Activated naive CD4-positive, alpha-beta T cell treated with anti-CD3 and anti-CD28 coated beads, Interleukin-2, amount 50 U/mL, for 24 hours (primary cell): ENCODE measurements at regions not wholly inside any gene's neighbourhood (a gene's known extent, or its start where the extent isn't known, plus 50 kb on each side); places are given as distances from the start of the nearest gene placed in this dataset.

Source experiments
- H3K27ac Mint-ChIP-seq: one replicate; pipeline ENCODE4 v1.8.0; 2021; ENCODE audit warnings: mild to moderate bottlenecking, mixed read lengths
- H3K27me3 Mint-ChIP-seq: one replicate; pipeline ENCODE4 v1.8.0; 2021; ENCODE audit warnings: mixed read lengths
- H3K36me3 Mint-ChIP-seq: one replicate; pipeline ENCODE4 v1.8.0; 2021; ENCODE audit warnings: mixed read lengths
- H3K4me1 Mint-ChIP-seq: one replicate; pipeline ENCODE4 v1.8.0; 2021; ENCODE audit warnings: mixed read lengths
- H3K4me3 Mint-ChIP-seq: one replicate; pipeline ENCODE4 v1.8.0; 2021; ENCODE audit warnings: mild to moderate bottlenecking, mixed read lengths
- H3K9me3 Mint-ChIP-seq: one replicate; pipeline ENCODE4 v1.8.0; 2021; ENCODE audit warnings: mixed read lengths

- H3K4me1 Mint-ChIP-seq = peaks cover 27% of the 10 kb centered on the region
- H3K4me3 Mint-ChIP-seq = no peak overlapping the region
- no peaks in the 10 kb centered on the region for H3K36me3 Mint-ChIP-seq
- H3K27ac Mint-ChIP-seq = no peak overlapping the region
- H3K9me3 Mint-ChIP-seq = no peaks in the 10 kb centered on the region
- no peaks in the 10 kb centered on the region for H3K27me3 Mint-ChIP-seq
These were observed 51.3 kb downstream of the OR10H4 start for GRCh38 chr19:16000024-16000663.

DNA sequence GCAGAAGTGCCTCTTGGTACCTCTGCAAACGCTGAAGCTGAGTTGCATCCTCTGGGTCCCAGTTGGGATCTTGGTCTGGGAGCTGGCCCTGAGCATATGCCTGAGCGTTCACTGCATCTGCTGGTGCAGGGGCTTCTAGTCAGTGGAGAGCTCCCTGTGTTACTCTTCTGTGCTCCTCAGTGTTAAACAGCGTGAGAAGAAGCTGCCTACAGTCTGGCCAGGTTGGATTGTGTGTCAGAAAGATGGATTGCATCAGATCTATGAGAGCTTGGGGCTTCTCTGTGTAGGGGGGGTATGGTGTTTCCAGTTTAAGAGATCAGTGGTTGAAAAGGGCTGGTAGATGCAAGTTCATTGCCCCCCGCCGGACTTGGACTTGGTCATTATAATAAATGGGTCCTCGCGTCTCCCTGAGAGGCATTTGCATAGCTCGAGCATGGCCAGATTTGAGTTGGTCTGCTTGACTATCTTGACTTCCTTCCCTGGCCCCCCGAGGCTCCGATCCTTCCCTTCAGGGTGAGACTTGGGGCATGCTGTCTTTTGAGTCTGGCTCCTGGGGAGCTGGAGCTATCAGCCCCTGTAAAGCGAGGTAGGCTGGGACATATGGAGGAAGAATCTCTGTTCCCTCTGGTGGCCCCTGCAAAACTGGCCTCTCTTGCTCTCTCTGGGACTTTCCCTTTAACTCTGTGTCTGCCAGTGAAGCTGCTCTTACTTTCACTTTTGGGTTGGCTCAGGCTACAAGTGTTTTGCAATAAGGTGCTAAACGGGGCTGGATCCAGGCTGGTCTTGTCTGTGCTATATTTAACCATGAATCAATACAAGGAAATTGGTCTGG, 52.9 kb downstream of the OR10H4 start:
- Mint-ChIP-seq H3K27ac (peak overlapping the region; percentile 87), H3K4me1 (peaks cover 27% of the 10 kb centered on the region), H3K27me3 (no peaks in the 10 kb centered on the region), H3K9me3 (no peaks in the 10 kb centered on the region), H3K36me3 (no peaks in the 10 kb centered on the region), H3K4me3 (peak overlapping the region; percentile 85)

DNA sequence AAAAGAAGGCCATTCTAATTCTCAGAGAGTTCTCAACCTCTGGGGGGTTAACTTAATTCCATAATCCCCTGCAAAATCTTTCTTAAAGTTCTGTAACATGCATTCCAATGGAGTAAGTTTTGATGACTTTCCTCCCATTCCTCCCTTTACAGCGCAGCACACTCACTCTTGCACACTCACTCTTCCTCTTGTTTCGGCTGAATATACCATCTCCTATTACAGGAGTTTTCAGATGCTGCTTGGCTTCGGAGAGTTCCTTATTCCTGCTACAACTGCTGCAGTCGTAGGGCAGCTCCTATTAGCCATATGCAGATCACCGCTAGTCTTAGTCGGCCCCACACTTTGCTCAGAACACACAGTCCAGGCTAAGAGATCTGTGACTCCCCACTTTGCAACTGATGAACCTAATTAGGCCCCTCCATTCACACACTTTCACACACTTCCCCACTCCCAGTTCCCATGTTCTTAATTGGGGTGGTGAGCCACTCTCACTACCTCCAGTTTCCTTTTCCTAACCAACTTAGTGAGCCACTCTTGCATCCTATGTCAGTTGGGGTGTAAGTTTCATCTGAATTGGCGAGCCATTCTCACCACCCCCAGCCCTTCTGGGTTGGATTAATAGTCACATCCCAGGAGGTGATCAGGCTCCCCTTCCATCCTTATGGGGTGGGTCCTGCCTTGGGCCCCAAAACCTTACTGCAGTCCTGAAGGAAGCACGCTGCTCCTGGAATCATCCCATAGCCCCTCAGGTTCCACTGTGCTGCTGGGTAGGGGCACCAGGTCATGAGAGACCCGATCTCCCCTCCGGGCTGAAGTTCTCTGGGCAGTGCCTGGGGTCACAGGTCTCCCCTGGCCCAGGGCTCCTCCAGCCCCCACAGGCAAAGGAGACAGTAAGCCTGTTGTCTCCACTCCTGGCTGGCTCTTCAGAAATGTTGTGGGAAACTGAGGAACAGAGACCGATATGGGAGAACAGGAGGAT, 53.9 kb downstream of the OR10H4 start:
- Mint-ChIP-seq H3K9me3 (no peaks in the 10 kb centered on the region), H3K27me3 (no peaks in the 10 kb centered on the region), H3K4me1 (peaks cover 27% of the 10 kb centered on the region), H3K36me3 (no peaks in the 10 kb centered on the region), H3K27ac (peak overlapping the region; percentile 87), H3K4me3 (peak overlapping the region; percentile 85)

DNA sequence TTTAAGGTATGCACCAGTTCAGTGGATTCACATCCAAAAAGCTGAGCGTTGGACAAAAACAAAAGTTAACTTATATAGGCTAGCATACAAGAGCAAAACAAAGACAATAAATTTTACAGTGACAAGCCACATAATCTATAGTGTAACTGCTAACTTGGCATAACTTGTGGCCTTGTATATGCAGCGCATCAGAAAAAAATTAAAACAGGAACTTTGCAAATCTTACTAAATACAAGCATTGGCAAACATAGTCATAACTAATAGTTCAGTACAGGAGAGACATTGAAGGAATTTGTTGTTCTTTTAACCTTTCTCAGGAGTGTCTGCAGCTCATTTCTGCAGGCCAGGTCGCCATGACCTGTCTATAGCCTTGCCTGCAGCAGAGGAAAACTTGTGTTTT, 54.6 kb downstream of the OR10H4 start:
- Mint-ChIP-seq H3K4me3 (no peak overlapping the region), H3K4me1 (peaks cover 27% of the 10 kb centered on the region), H3K36me3 (no peaks in the 10 kb centered on the region), H3K27me3 (no peaks in the 10 kb centered on the region), H3K27ac (no peak overlapping the region), H3K9me3 (no peaks in the 10 kb centered on the region)

- H3K9me3 Mint-ChIP-seq = no peaks in the 10 kb centered on the region
- H3K4me1 Mint-ChIP-seq = peaks cover 20% of the 10 kb centered on the region
- H3K27me3 Mint-ChIP-seq = no peaks in the 10 kb centered on the region
- no peaks in the 10 kb centered on the region for H3K36me3 Mint-ChIP-seq
- no peak overlapping the region for H3K4me3 Mint-ChIP-seq
- H3K27ac Mint-ChIP-seq = no peak overlapping the region
These were observed 57.1 kb downstream of the OR10H4 start for GRCh38 chr19:16005925-16006324.

- Mint-ChIP-seq H3K4me3 (no peak overlapping the region), H3K27ac (no peak overlapping the region), H3K27me3 (no peaks in the 10 kb centered on the region), H3K4me1 (no peaks in the 10 kb centered on the region), H3K9me3 (no peaks in the 10 kb centered on the region), H3K36me3 (no peaks in the 10 kb centered on the region)
These were observed 63.7 kb upstream of the TPM4 start for GRCh38 chr19:16012552-16012951.

DNA sequence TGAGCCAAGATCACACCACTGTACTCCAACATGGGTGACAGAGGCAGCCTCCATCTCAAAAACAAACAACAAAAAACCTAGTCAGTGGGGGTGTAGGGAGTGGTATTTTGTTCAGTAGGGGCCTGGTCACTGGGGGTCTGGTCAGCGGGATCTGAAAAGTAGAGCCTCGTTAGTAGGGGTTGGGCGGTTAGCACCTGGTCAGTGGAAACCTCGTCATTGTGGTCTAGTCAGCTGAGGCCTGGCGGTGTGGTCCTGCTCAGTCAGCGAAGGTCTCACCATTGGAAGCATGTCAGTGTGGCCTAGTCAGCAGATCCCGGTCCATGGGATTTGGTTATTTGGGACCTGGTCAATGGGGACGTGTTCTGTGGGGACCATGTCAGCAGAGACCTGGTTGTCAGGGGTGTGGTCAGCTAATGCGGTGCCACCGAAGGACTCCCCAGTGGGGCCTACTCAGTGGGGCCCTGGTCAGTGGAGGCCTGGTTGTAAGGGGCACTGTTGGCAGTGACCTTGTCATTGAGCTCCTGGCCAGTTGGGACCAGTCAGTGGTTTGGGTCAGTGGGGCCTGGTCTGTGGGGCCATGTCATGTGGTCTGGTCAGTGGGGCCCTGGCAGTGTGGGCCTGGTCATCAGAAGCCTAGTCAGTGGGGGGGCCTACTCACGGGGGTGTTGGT, 63.0 kb upstream of the TPM4 start:
- Mint-ChIP-seq H3K9me3 (no peaks in the 10 kb centered on the region), H3K27me3 (no peaks in the 10 kb centered on the region), H3K4me3 (no peak overlapping the region), H3K27ac (no peak overlapping the region), H3K36me3 (no peaks in the 10 kb centered on the region), H3K4me1 (no peaks in the 10 kb centered on the region)

DNA sequence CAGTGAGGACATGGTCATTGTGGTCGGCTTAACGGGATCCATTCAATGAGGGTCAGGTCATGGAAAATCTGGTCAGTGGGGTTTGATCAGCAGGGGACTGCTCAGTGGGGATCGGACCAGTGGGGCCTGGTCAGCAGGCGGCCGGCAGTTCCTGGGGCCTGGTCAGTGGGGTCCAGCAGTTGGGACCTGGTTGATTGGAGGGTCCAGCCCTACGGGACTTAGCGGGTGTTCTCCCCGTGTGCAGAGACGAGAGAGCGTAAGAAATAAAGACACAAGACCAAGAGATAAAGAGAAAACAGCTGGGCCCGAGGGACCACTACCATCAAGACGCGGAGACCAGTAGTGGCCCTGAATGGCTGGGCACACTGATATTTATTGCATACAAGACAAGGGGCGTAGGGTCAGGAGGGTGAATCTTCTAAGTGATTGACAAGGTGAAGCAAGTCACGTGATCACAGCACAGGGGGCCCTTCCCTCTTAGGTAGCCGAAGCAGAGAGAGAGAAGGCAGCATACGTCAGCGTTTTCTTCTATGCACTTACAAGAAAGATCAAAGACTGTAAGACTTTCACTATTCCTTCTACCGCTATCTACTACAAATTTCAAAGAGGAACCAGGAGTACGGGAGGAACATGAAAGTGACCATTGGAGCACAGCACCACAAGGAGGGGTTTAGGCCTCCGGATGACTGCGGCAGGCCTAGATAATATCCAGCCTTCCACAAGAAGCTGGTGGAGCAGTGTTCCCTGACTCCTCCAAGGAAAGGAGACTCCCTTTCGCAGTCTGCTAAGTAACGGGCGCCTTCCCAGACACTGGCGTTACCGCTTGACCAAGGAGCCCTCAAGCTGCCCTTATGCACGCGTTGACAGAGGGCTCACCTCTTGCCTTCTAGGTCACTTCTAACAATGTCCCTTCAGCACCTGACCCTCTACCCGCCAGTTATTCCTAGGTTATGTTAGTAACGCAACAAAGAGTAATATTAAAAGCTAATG, 62.1 kb upstream of the TPM4 start:
- H3K4me3 Mint-ChIP-seq = no peak overlapping the region
- no peak overlapping the region for H3K27ac Mint-ChIP-seq
- no peaks in the 10 kb centered on the region for H3K4me1 Mint-ChIP-seq
- H3K36me3 Mint-ChIP-seq = no peaks in the 10 kb centered on the region
- no peaks in the 10 kb centered on the region for H3K27me3 Mint-ChIP-seq
- H3K9me3 Mint-ChIP-seq = no peaks in the 10 kb centered on the region

DNA sequence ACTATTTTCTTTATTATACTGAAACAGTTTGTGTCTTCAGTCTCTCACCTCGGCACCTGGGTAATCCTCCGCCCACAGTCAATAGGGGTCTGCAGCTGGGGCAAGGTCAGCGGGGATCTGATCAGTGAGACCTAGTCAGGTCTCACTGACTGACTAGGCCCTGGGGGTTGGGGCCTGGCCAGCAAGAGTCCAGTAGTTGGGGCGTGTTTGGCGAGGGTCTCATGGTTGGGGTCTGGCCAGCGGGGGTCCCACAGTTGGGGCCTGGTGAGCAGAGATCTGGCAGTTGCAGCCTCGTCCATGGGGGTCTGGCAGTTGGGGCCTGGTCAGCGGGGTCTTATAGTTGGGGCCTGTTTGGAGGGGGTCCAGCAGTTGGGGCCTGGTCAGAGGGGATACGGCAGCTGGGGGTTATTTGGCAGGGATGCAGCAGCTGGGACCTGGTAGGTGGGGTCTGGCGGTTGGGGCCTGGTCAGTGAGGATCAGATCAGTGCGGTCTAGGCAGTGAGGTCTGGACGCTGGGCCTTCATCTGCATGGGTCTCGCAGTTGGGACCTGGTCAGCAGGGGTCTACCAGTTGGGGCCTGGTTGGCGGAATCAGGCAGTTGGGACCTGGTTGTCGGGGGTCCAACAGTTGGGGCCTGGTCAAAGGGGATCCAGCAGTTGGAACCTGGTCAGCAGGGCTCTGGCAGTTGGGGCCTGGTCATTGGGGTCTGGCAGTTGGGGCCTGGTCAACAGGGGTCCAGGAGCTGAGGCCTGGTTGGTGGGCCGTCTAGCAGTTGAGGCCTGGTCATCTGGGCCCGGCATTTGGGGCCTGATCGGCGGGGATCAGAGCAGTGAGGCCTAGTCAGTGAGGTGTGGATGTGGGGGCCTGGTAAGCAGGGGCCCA, 61.1 kb upstream of the TPM4 start:
- no peaks in the 10 kb centered on the region for H3K4me1 Mint-ChIP-seq
- H3K36me3 Mint-ChIP-seq = no peaks in the 10 kb centered on the region
- no peak overlapping the region for H3K4me3 Mint-ChIP-seq
- H3K27ac Mint-ChIP-seq = no peak overlapping the region
- H3K27me3 Mint-ChIP-seq = no peaks in the 10 kb centered on the region
- no peaks in the 10 kb centered on the region for H3K9me3 Mint-ChIP-seq

DNA sequence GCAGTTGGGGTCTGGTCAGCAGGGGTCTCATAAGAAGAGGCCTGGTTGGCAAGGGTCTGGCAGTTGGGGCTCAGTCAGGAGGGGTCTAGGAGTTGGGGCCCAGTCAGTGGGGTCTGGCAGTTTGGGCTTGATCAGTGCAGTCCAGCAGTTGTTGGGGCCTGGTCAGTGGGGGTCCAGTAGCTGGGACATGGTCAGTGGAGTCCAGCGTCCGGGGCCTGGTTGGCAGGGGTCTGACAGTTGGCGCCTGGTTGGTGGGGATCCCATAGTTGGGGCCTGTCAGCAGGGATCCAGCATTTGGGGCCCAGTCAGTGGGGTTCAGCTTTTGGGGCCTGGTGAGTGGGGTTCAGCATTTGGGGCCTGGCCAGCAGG, 60.5 kb upstream of the TPM4 start:
- Mint-ChIP-seq H3K4me1 (no peaks in the 10 kb centered on the region), H3K27me3 (no peaks in the 10 kb centered on the region), H3K27ac (no peak overlapping the region), H3K36me3 (no peaks in the 10 kb centered on the region), H3K4me3 (no peak overlapping the region), H3K9me3 (no peaks in the 10 kb centered on the region)

DNA sequence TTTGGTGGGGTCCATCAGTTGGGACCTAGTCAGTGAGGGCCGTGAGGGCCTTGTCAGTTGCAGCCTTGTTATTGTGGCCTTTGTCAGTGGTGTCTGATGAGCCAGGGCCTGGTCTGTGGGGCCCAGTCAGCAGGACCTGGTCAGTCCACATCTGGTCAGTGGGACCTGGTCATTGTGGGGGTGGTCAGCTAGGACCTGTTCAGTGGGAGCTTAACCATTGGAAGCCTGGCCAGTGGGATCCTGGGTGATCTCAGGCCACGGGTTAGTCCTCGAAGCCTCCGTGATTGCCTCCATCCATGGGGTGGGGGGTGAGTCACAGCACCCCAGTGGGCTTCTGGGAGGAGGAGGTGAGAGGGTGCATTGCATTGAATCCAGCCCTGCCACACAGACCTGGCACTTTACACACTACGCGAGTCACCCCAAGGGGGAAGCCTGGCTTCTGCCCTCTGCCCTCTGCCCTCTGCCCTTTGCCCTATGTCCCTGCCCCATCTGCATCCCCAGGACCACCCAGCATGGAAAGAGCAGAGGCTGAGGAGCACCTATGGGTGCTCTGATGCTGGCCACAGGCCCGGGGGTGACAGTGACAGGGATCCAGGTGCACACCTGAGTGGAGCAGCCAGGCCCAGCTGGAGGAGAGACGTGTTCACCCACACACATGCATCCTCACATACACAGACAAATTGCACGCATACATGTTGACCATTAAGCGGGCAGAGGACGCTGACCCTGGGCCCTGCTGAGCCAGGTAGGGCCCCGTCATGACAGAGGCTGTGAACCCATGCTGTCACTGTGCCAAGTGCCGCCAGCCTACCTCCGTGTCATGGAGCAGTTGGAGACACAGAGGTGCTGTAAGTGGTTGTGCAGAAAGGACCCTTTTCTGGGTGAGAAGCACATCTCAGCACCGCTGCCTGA, 59.8 kb upstream of the TPM4 start:
- Mint-ChIP-seq H3K27ac (no peak overlapping the region), H3K27me3 (no peaks in the 10 kb centered on the region), H3K36me3 (no peaks in the 10 kb centered on the region), H3K9me3 (no peaks in the 10 kb centered on the region), H3K4me1 (no peaks in the 10 kb centered on the region), H3K4me3 (no peak overlapping the region)

GRCh38 chr19:16017138-16017490, 59.2 kb upstream of the TPM4 start:
- Mint-ChIP-seq H3K4me1 (no peaks in the 10 kb centered on the region), H3K27ac (no peak overlapping the region), H3K27me3 (no peaks in the 10 kb centered on the region), H3K9me3 (no peaks in the 10 kb centered on the region), H3K4me3 (no peak overlapping the region), H3K36me3 (no peaks in the 10 kb centered on the region)
